ENCODE measurements at regions not wholly inside any gene's neighbourhood (a gene's known extent, or its start where the extent isn't known, plus 50 kb on each side); places are given as distances from the start of the nearest gene placed in this dataset.

GRCh38 chr7:57250801-57251200 lies 118.6 kb upstream of the ZNF479 start:
- ChIA-PET CTCF (no interaction called here), POLR2A (no interaction called here)
- TF ChIP-seq HOXC10 (CRISPR knock-in tag; IDR thresholded peaks at IDR 0.05) (no peak), ZNF768 (tag by site-specific recombination; IDR thresholded peaks at IDR 0.05) (no peak), ZNF10 (tag by site-specific recombination; IDR thresholded peaks at IDR 0.05) (no peak), KLF8 (tag by site-specific recombination; IDR thresholded peaks at IDR 0.05) (no peak), FEZF1 (tag by site-specific recombination; IDR thresholded peaks at IDR 0.05) (no peak), ZNF585B (tag by site-specific recombination; IDR thresholded peaks at IDR 0.05) (no peak), ZNF692 (tag by site-specific recombination; IDR thresholded peaks at IDR 0.05) (no peak), ZSCAN4 (tag by site-specific recombination; IDR thresholded peaks at IDR 0.05) (no peak), ZSCAN5A (tag by site-specific recombination; IDR thresholded peaks at IDR 0.05) (no peak)
- Histone ChIP-seq H3K27ac (ENCODE audit: extremely low read depth, low read depth, low read length) (no peak overlapping the region), H3K4me3 (ENCODE audit: low read depth, low read length) (no peak overlapping the region), H3K9me3 (ENCODE audit: control insufficient read depth, insufficient read depth, low read depth, low read length) (no peaks in the 10 kb centered on the region; the same call in 1 of the 2 replicates), H3K4me1 (ENCODE audit: control insufficient read depth, insufficient read depth, low read length) (no peaks in the 10 kb centered on the region), H3K36me3 (ENCODE audit: control insufficient read depth in 2 of 2, insufficient read depth in 1 of 2, low read length in 2 of 2) (no peaks in the 10 kb centered on the region)

- Histone ChIP-seq H3K4me3 (ENCODE audit: low read depth, low read length) (no peak overlapping the region), H3K36me3 (ENCODE audit: control insufficient read depth in 2 of 2, insufficient read depth in 1 of 2, low read length in 2 of 2) (no peaks in the 10 kb centered on the region), H3K27ac (ENCODE audit: extremely low read depth, low read depth, low read length) (no peak overlapping the region), H3K4me1 (ENCODE audit: control insufficient read depth, insufficient read depth, low read length) (no peaks in the 10 kb centered on the region), H3K9me3 (ENCODE audit: control insufficient read depth, insufficient read depth, low read depth, low read length) (no peaks in the 10 kb centered on the region)
- CTCF ChIA-PET: no interaction called here
- TF ChIP-seq ZNF621 (tag by site-specific recombination; IDR thresholded peaks at IDR 0.05) (no peak), ZNF426 (tag by site-specific recombination; IDR thresholded peaks at IDR 0.05) (no peak), ZBTB6 (tag by site-specific recombination; IDR thresholded peaks at IDR 0.05) (no peak), YY2 (tag by site-specific recombination; IDR thresholded peaks at IDR 0.05) (no peak), ZNF16 (tag by site-specific recombination; IDR thresholded peaks at IDR 0.05; ENCODE audit: low read depth) (no peak), ZNF488 (tag by site-specific recombination; IDR thresholded peaks at IDR 0.05) (no peak), ZNF548 (tag by site-specific recombination; IDR thresholded peaks at IDR 0.05) (no peak), GLI2 (tag by site-specific recombination; IDR thresholded peaks at IDR 0.05; ENCODE audit: borderline replicate concordance, low read depth) (no peak), WT1 (tag by site-specific recombination; IDR thresholded peaks at IDR 0.05) (no peak), REPIN1 (tag by site-specific recombination; IDR thresholded peaks at IDR 0.05; ENCODE audit: low read depth) (no peak), ZNF324 (tag by site-specific recombination; IDR thresholded peaks at IDR 0.05) (no peak), ZNF133 (tag by site-specific recombination; IDR thresholded peaks at IDR 0.05) (no peak), ZNF398 (tag by site-specific recombination; IDR thresholded peaks at IDR 0.05) (no peak), ZNF23 (tag by site-specific recombination; IDR thresholded peaks at IDR 0.05; ENCODE audit: borderline replicate concordance) (no peak)
- POLR2A ChIA-PET: no interaction called here
Observed at GRCh38 chr7:57256637-57257375, 124.6 kb upstream of the ZNF479 start.

Data from HEK293 (cell line).